ENCODE measurements at regions not wholly inside any gene's neighbourhood (a gene's known extent, or its start where the extent isn't known, plus 50 kb on each side); places are given as distances from the start of the nearest gene placed in this dataset.
A peak's percentile ranks its signal among the peaks of the same experiment; 100 is the strongest.

DNA sequence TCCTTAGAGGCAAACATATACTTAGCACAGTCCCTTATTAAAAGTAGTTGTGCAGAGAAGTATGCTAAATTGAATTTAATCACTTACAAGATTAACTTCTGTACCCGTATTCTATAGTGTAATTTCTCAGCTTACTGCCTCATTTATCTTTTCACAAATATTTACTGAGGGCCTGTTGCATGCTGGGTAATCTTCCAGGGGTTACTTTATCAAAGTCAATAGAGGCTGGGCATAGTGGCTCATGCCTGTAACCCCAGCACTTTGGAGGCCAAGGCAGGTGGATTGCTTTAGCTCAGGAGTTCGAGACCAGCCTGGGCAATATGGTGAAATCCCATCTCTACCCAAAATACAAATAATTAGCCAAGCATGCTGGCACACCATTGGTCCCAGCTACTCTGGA is 111.7 kb upstream of the RAB27B start:
- no peak for DNase-seq

DNA sequence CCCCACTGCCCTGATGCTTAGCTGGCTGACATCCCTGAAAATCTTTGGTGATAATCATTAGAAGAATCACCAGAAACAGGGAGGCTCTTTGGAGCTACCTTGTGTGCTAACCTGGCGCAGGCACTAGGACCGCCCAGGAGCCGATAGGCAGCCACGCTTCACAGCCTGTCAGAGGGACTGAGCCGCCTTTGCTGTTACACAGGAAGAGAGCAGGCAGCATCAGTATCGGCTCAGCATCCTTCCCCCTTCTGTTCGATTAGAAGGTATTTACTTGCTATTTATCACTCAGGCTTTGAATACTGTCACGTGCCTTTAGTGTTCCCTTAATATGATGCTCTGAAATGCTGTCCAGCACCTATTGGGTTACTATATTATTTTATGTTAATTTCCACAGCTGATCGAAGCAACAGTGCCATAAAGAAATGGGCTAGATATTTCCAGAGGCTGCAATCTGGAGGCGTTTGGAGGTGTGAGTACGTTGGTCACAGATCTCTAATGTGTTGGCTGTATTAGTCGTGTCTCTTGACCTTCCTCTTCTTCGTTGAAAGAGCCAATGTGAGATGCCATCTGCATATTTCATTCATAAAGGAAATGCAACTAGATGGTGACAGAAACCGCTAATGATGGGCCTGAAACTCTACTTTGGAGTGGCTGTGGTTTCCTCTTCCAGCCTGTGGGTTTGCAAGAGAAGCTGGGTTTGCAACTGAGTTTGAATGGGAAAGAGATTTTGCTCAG is 110.4 kb upstream of the RAB27B start:
- intact Hi-C loops (cut with micrococcal nuclease) = loop anchor here (5.0 to 10.0 kb wide), 2 partner anchors 87 to 109 kb away; partner anchors contain the start of gene RAB27B
- Histone ChIP-seq H3K9me3 (ENCODE audit: control insufficient read depth, insufficient read depth, low read length) (no peaks in the 10 kb centered on the region), H3K4me3 (ENCODE audit: low read length) (peak overlapping the region; percentile 28), H3K36me3 (ENCODE audit: control insufficient read depth, insufficient read depth, low read length) (no peaks in the 10 kb centered on the region), H3K27ac (ENCODE audit: low read length) (no peak overlapping the region), H3K4me1 (ENCODE audit: control insufficient read depth, insufficient read depth, low read length) (peaks cover 25% of the 10 kb centered on the region), H3K27me3 (ENCODE audit: control insufficient read depth, insufficient read depth, low read length) (no peaks in the 10 kb centered on the region)
- TF ChIP-seq, protein P1, sequence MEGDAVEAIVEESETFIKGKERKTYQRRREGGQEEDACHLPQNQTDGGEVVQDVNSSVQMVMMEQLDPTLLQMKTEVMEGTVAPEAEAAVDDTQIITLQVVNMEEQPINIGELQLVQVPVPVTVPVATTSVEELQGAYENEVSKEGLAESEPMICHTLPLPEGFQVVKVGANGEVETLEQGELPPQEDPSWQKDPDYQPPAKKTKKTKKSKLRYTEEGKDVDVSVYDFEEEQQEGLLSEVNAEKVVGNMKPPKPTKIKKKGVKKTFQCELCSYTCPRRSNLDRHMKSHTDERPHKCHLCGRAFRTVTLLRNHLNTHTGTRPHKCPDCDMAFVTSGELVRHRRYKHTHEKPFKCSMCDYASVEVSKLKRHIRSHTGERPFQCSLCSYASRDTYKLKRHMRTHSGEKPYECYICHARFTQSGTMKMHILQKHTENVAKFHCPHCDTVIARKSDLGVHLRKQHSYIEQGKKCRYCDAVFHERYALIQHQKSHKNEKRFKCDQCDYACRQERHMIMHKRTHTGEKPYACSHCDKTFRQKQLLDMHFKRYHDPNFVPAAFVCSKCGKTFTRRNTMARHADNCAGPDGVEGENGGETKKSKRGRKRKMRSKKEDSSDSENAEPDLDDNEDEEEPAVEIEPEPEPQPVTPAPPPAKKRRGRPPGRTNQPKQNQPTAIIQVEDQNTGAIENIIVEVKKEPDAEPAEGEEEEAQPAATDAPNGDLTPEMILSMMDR (IDR thresholded peaks at IDR 0.05) = no peak
- H3K9me3 Mint-ChIP-seq = no peaks in the 10 kb centered on the region
- no peaks in the 10 kb centered on the region for H3K36me3 Mint-ChIP-seq
- ATAC-seq (peak; percentile 89 to 95 (median 95)), DNase-seq (peak; percentile 37 to 64)
- WGBS (ENCODE audit: insufficient coverage) = 0% methylated on average over 13 of the region's 14 CpGs
- peaks cover 46 to 53% of the 10 kb centered on the region in 2 donors for H3K4me1 Mint-ChIP-seq
- peaks cover 6 to 8% of the 10 kb centered on the region in 2 donors for H3K27me3 Mint-ChIP-seq (ENCODE audit: low read depth in 2 of 2)
- H3K27ac Mint-ChIP-seq = peak overlapping the region; percentile 81 to 84
- peak overlapping the region; percentile 92 for H3K4me3 Mint-ChIP-seq

More for the DNA sequence above, 111.7 kb upstream of the RAB27B start:
- H3K4me3 Mint-ChIP-seq = peak overlapping the region; percentile 92
- Histone ChIP-seq H3K4me3 (ENCODE audit: low read length) (no peak overlapping the region), H3K27me3 (ENCODE audit: control insufficient read depth, insufficient read depth, low read length) (no peaks in the 10 kb centered on the region), H3K27ac (ENCODE audit: low read length) (no peak overlapping the region), H3K36me3 (ENCODE audit: control insufficient read depth, insufficient read depth, low read length) (no peaks in the 10 kb centered on the region), H3K4me1 (ENCODE audit: control insufficient read depth, insufficient read depth, low read length) (peaks cover 26% of the 10 kb centered on the region), H3K9me3 (ENCODE audit: control insufficient read depth, insufficient read depth, low read length) (no peaks in the 10 kb centered on the region)
- peaks cover 47 to 53% of the 10 kb centered on the region in 2 donors for H3K4me1 Mint-ChIP-seq
- no peak for ATAC-seq
- TF ChIP-seq, protein P1 (IDR thresholded peaks at IDR 0.05) = no peak
- no peaks in the 10 kb centered on the region for H3K9me3 Mint-ChIP-seq
- H3K27me3 Mint-ChIP-seq (ENCODE audit: low read depth in 2 of 2) = peaks cover 6 to 8% of the 10 kb centered on the region in 2 donors
- 100% methylated on average over 1 of the region's 2 CpGs for WGBS (ENCODE audit: insufficient coverage)
- intact Hi-C loops (cut with micrococcal nuclease) = loop anchor here (5.0 to 10.0 kb wide), 2 partner anchors 88 to 111 kb away; partner anchors contain the start of gene RAB27B
- H3K27ac Mint-ChIP-seq = no peak overlapping the region
- H3K36me3 Mint-ChIP-seq = no peaks in the 10 kb centered on the region

DNA sequence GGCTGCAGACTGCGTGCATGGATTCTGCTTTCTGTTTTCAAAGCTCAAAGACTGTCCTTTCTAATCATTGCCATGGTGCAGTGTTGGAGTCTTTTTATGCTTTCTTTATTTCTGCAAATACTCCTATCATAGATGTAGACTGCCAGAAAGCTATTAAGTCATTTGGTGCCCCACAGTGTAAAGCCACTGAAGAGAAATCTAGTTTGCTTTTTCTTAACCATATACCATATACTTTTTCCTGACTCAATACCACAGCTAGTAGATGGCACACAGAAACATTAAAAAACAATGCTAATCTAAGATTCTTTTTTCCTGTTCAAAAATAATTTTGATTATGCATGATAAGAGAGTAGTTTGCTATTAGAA is 109.9 kb upstream of the RAB27B start:
- TF ChIP-seq, protein P1 (IDR thresholded peaks at IDR 0.05) = no peak
- Histone ChIP-seq H3K36me3 (ENCODE audit: control insufficient read depth, insufficient read depth, low read length) (no peaks in the 10 kb centered on the region), H3K9me3 (ENCODE audit: control insufficient read depth, insufficient read depth, low read length) (no peaks in the 10 kb centered on the region), H3K27me3 (ENCODE audit: control insufficient read depth, insufficient read depth, low read length) (no peaks in the 10 kb centered on the region), H3K27ac (ENCODE audit: low read length) (no peak overlapping the region), H3K4me3 (ENCODE audit: low read length) (peak overlapping the region; percentile 28), H3K4me1 (ENCODE audit: control insufficient read depth, insufficient read depth, low read length) (peaks cover 20% of the 10 kb centered on the region)
- Mint-ChIP-seq H3K4me1 (peaks cover 40 to 48% of the 10 kb centered on the region in 2 donors), H3K4me3 (peak overlapping the region; percentile 92), H3K27me3 (ENCODE audit: low read depth in 2 of 2) (peaks cover 6 to 8% of the 10 kb centered on the region in 2 donors), H3K27ac (peak overlapping the region; percentile 81 to 84), H3K9me3 (no peaks in the 10 kb centered on the region), H3K36me3 (no peaks in the 10 kb centered on the region)
- DNase-seq (no peak), ATAC-seq (no peak)
- intact Hi-C loops (cut with micrococcal nuclease) = loop anchor here (5.0 to 10.0 kb wide), 2 partner anchors 86 to 109 kb away; partner anchors contain the start of gene RAB27B
- 0% methylated on average over 1 of the region's 1 CpG for WGBS (ENCODE audit: insufficient coverage)
